ENCODE measurements at regions not wholly inside any gene's neighbourhood (a gene's known extent, or its start where the extent isn't known, plus 50 kb on each side); places are given as distances from the start of the nearest gene placed in this dataset.

- TF ChIP-seq CTCF (IDR thresholded peaks at IDR 0.05) (no peak), POLR2A (IDR thresholded peaks at IDR 0.05) (no peak)
Observed at GRCh38 chr4:57734104-57734670, 624.0 kb upstream of the IGFBP7 start.

Data from heart left ventricle (tissue), 13 donors.